Stimulated activated naive B cell treated with anti-CD40 and anti-IgM and Interleukin-4, amounts not matched to agents 10 μg/mL and 1 μg/mL and 100 μg/mL, for 72 hours (primary cell): ENCODE measurements at regions not wholly inside any gene's neighbourhood (a gene's known extent, or its start where the extent isn't known, plus 50 kb on each side); places are given as distances from the start of the nearest gene placed in this dataset.
"Not testable (repeated sequence)": the region's sequence is repeated elsewhere in the genome, so short reads cannot be mapped to it uniquely, and the experiment has no call there.

Experiments used
- ATAC-seq, 2 donors: fragments of 150-1000 bp; cut with Tn5 transposase; replicated peaks; 2 replicates each; pipeline ENCODE4 v1.10.0; 2021; ENCODE audit warnings: moderate library complexity in 1 of 2
- DNase-seq: peaks from one replicate; pipeline ENCODE4 v3.0.0; 2021
- H3K27ac Mint-ChIP-seq: one replicate; pipeline ENCODE4 v1.8.0; 2022; ENCODE audit warnings: mild to moderate bottlenecking, mixed read lengths
- H3K27me3 Mint-ChIP-seq, 2 donors: one replicate each; pipeline ENCODE4 v1.8.0; 2022; ENCODE audit warnings: mixed read lengths in 2 of 2
- H3K36me3 Mint-ChIP-seq, 2 donors: one replicate each; pipeline ENCODE4 v1.8.0; 2022; ENCODE audit warnings: mixed read lengths in 2 of 2, mild to moderate bottlenecking in 1 of 2
- H3K4me1 Mint-ChIP-seq, 2 donors: one replicate each; pipeline ENCODE4 v1.8.0; 2022; ENCODE audit warnings: mixed read lengths in 2 of 2, mild to moderate bottlenecking in 1 of 2
- H3K4me3 Mint-ChIP-seq, 2 donors: one replicate each; pipeline ENCODE4 v1.8.0; 2022; ENCODE audit warnings: mild to moderate bottlenecking in 2 of 2, mixed read lengths in 2 of 2, moderate library complexity in 1 of 2
- H3K9me3 Mint-ChIP-seq, 2 donors: one replicate each; pipeline ENCODE4 v1.8.0; 2022; ENCODE audit warnings: mixed read lengths in 2 of 2, mild to moderate bottlenecking in 1 of 2

GRCh38 chr4:148540622-148541326 lies 98.6 kb upstream of the NR3C2 start:
- Mint-ChIP-seq H3K9me3 (no peaks in the 10 kb centered on the region), H3K4me1 (no peaks in the 10 kb centered on the region), H3K27ac (no peak overlapping the region), H3K4me3 (no peak overlapping the region), H3K36me3 (no peaks in the 10 kb centered on the region), H3K27me3 (no peaks in the 10 kb centered on the region)
- DNase-seq (no peak), ATAC-seq (no peak)

DNA sequence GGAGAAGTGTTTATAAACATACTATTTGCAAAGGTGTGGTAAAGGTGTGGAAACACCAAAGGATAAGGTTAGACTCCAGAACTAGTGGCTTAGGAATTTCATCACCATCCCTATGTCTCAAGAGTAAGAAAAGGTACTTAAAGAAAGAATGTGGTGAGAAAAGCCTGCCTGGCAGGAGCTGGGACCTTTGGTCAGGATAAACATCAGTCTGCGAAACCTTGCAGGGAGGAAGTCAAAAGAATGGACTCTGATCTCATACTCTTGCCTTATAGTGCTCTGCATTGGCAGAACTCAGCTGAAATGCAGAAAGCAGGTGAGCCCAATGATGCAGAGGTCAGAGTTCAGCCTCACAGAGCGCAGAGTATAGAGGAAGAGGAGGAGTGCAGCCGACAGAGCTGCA lies 97.2 kb upstream of the NR3C2 start:
- Mint-ChIP-seq H3K9me3 (peaks cover 5 to 6% of the 10 kb centered on the region in 2 donors), H3K4me3 (no peak overlapping the region)
- ATAC-seq = no peak

DNA sequence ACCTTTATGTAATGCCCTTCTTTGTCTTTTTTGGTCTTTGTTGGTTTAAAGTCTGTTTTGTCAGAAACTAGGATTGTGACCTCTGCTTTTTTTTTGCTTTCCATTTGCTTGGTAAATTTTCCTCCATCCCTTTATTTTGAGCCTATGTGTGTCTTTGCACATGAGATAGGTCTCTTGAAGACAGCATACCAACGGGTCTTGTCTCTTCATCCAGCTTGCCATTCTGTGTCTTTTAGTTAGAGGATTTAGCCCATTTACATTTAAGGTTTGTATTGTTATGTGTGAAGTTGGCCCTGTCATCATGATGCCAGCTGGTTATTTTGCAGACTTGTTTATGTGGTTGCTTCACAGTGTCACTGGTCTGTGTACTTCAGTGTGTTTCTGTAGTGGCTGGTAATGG lies 91.6 kb upstream of the NR3C2 start:
- Mint-ChIP-seq H3K36me3 (peaks cover 3 to 13% of the 10 kb centered on the region in 2 donors), H3K9me3 (peaks cover 20 to 23% of the 10 kb centered on the region in 2 donors)
- not testable (repeated sequence) for H3K4me3 Mint-ChIP-seq, H3K4me1 Mint-ChIP-seq, DNase-seq, ATAC-seq, H3K27ac Mint-ChIP-seq, H3K27me3 Mint-ChIP-seq

More for the DNA sequence above, 97.2 kb upstream of the NR3C2 start:
- no peaks in the 10 kb centered on the region for H3K27me3 Mint-ChIP-seq
- no peak overlapping the region for H3K27ac Mint-ChIP-seq
- H3K36me3 Mint-ChIP-seq = peaks cover 0 to 5% of the 10 kb centered on the region in 2 donors
- no peak for DNase-seq
- no peaks in the 10 kb centered on the region for H3K4me1 Mint-ChIP-seq

DNA sequence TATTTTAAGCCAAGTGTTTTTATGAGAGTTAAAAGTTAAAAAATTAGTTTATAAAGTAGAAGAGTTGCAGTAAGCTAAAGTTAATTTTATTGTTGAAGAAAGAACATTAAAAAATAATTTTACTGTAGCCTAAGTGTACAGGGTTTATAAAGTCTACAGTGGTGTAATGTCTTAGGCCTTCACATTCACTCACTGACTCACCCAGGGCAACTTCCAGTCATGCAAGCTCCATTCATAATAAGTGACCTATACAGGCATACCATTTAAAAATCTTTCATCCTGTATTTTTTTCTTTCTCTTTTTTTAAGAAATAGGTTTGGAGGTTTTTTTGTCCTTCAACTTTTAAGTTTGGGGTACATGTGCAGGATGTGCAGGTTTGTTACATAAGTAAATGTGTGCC lies 87.9 kb upstream of the NR3C2 start:
- H3K9me3 Mint-ChIP-seq = peaks cover 20 to 22% of the 10 kb centered on the region in 2 donors
- no peak overlapping the region for H3K27ac Mint-ChIP-seq
- ATAC-seq = no peak
- no peak for DNase-seq
- H3K4me3 Mint-ChIP-seq = no peak overlapping the region
- H3K4me1 Mint-ChIP-seq = no peaks in the 10 kb centered on the region
- H3K27me3 Mint-ChIP-seq = no peaks in the 10 kb centered on the region
- peaks cover 3 to 13% of the 10 kb centered on the region in 2 donors for H3K36me3 Mint-ChIP-seq

GRCh38 chr4:148527571-148527970 lies 85.4 kb upstream of the NR3C2 start:
- ATAC-seq (no peak), DNase-seq (no peak)
- Mint-ChIP-seq H3K36me3 (no peaks in the 10 kb centered on the region), H3K27ac (no peak overlapping the region), H3K9me3 (peaks cover 3 to 4% of the 10 kb centered on the region in 2 donors), H3K27me3 (no peaks in the 10 kb centered on the region), H3K4me1 (no peaks in the 10 kb centered on the region), H3K4me3 (no peak overlapping the region)

GRCh38 chr4:148522995-148523394 lies 80.8 kb upstream of the NR3C2 start:
- no peak for ATAC-seq
- Mint-ChIP-seq H3K27ac (no peak overlapping the region), H3K4me1 (no peaks in the 10 kb centered on the region)

GRCh38 chr4:148515248-148515647 lies 73.0 kb upstream of the NR3C2 start:
- H3K4me1 Mint-ChIP-seq = no peaks in the 10 kb centered on the region
- no peak overlapping the region for H3K27ac Mint-ChIP-seq
- H3K9me3 Mint-ChIP-seq = peaks cover 12 to 17% of the 10 kb centered on the region in 2 donors
- DNase-seq (no peak), ATAC-seq (no peak)
- no peaks in the 10 kb centered on the region for H3K36me3 Mint-ChIP-seq
- H3K27me3 Mint-ChIP-seq = peaks cover 0 to 14% of the 10 kb centered on the region in 2 donors
- H3K4me3 Mint-ChIP-seq = no peak overlapping the region

More at GRCh38 chr4:148522995-148523394, 80.8 kb upstream of the NR3C2 start:
- no peak for DNase-seq
- H3K27me3 Mint-ChIP-seq = peaks cover 0 to 14% of the 10 kb centered on the region in 2 donors
- H3K9me3 Mint-ChIP-seq = peaks cover 9 to 12% of the 10 kb centered on the region in 2 donors
- H3K36me3 Mint-ChIP-seq = no peaks in the 10 kb centered on the region
- H3K4me3 Mint-ChIP-seq = no peak overlapping the region

GRCh38 chr4:148514581-148514980 lies 72.4 kb upstream of the NR3C2 start:
- H3K27ac Mint-ChIP-seq = no peak overlapping the region
- DNase-seq (no peak), ATAC-seq (no peak)
- H3K9me3 Mint-ChIP-seq = peaks cover 10 to 17% of the 10 kb centered on the region in 2 donors
- no peaks in the 10 kb centered on the region for H3K4me1 Mint-ChIP-seq
- H3K27me3 Mint-ChIP-seq = peaks cover 0 to 11% of the 10 kb centered on the region in 2 donors
- H3K36me3 Mint-ChIP-seq = no peaks in the 10 kb centered on the region
- no peak overlapping the region for H3K4me3 Mint-ChIP-seq

DNA sequence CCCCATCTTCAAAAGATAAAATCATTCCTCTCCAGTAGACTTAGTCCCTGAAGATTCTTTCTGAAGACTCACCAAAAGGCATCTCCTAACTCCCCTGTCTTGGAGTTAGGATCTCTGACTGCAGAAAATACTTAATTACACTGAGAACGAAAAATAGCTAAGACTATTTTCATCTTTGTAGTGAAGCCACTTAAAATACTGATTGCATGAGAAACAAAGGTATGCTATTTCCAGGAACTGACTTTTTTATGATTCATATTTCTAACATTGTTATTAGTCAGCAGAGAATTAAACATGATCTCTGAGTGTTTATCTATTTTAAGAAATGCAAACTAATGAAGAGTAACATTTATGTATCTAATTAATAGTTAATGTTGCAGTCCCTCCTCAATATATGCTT lies 71.8 kb upstream of the NR3C2 start:
- Mint-ChIP-seq H3K9me3 (peaks cover 5 to 13% of the 10 kb centered on the region in 2 donors), H3K27me3 (peaks cover 0 to 6% of the 10 kb centered on the region in 2 donors), H3K4me3 (no peak overlapping the region), H3K4me1 (no peaks in the 10 kb centered on the region), H3K27ac (no peak overlapping the region), H3K36me3 (no peaks in the 10 kb centered on the region)
- DNase-seq (no peak), ATAC-seq (no peak)

GRCh38 chr4:148510211-148510610 lies 68.0 kb upstream of the NR3C2 start:
- no peaks in the 10 kb centered on the region for H3K36me3 Mint-ChIP-seq
- ATAC-seq (no peak), DNase-seq (no peak)
- H3K4me1 Mint-ChIP-seq = no peaks in the 10 kb centered on the region
- no peak overlapping the region for H3K27ac Mint-ChIP-seq
- H3K27me3 Mint-ChIP-seq = no peaks in the 10 kb centered on the region
- peaks cover 0 to 7% of the 10 kb centered on the region in 2 donors for H3K9me3 Mint-ChIP-seq
- no peak overlapping the region for H3K4me3 Mint-ChIP-seq

DNA sequence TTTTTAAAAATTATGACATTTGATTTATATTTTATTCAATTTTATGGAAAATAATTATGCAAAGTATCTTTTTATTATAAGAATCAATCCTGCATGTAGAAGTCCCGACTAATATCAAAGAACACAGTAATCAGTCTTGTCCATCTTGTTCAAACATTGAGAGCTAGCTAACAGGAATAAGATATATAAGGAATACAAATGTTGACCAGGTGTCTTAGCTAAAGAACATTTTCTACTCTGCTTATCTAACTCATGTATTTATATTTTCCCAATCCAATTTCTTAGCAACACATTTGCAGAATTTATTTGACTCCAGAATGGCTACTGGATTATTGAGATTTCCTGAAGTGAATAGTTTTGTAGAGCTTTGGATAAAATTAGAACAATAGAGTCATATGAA lies 61.5 kb upstream of the NR3C2 start:
- Mint-ChIP-seq H3K4me3 (no peak overlapping the region), H3K4me1 (no peaks in the 10 kb centered on the region), H3K36me3 (no peaks in the 10 kb centered on the region), H3K9me3 (peaks cover 0 to 11% of the 10 kb centered on the region in 2 donors), H3K27ac (no peak overlapping the region), H3K27me3 (peaks cover 0 to 6% of the 10 kb centered on the region in 2 donors)
- no peak for ATAC-seq
- no peak for DNase-seq

GRCh38 chr4:148497258-148497657 lies 55.0 kb upstream of the NR3C2 start:
- H3K36me3 Mint-ChIP-seq = no peaks in the 10 kb centered on the region
- no peak for DNase-seq
- peaks cover 0 to 6% of the 10 kb centered on the region in 2 donors for H3K27me3 Mint-ChIP-seq
- ATAC-seq = no peak
- no peaks in the 10 kb centered on the region for H3K4me1 Mint-ChIP-seq
- H3K4me3 Mint-ChIP-seq = no peak overlapping the region
- no peak overlapping the region for H3K27ac Mint-ChIP-seq
- peaks cover 0 to 9% of the 10 kb centered on the region in 2 donors for H3K9me3 Mint-ChIP-seq

GRCh38 chr4:148495463-148495862 lies 53.2 kb upstream of the NR3C2 start:
- H3K9me3 Mint-ChIP-seq = peaks cover 0 to 9% of the 10 kb centered on the region in 2 donors
- H3K27ac Mint-ChIP-seq = no peak overlapping the region
- DNase-seq = no peak
- no peaks in the 10 kb centered on the region for H3K36me3 Mint-ChIP-seq
- no peak overlapping the region for H3K4me3 Mint-ChIP-seq
- no peaks in the 10 kb centered on the region for H3K4me1 Mint-ChIP-seq
- ATAC-seq = no peak
- no peaks in the 10 kb centered on the region for H3K27me3 Mint-ChIP-seq
